GM19395 (cell line): ENCODE measurements at regions not wholly inside any gene's neighbourhood (a gene's known extent, or its start where the extent isn't known, plus 50 kb on each side); places are given as distances from the start of the nearest gene placed in this dataset.
"Not testable (repeated sequence)": the region's sequence is repeated elsewhere in the genome, so short reads cannot be mapped to it uniquely, and the experiment has no call there.

Source experiments
- ATAC-seq: cut with Tn5 transposase; IDR thresholded peaks from one replicate; pipeline ENCODE4 v1.9.1; 2021; ENCODE audit warnings: mild to moderate bottlenecking, moderate library complexity; ENCODE audit not compliant: unreplicated experiment

- no peak for ATAC-seq
These were observed 539.2 kb upstream of the OLFM3 start for GRCh38 chr1:102535829-102536505.

- no peak for ATAC-seq
These were observed 534.3 kb upstream of the OLFM3 start for GRCh38 chr1:102531036-102531435.

- ATAC-seq = no peak
These were observed 532.7 kb upstream of the OLFM3 start for GRCh38 chr1:102529446-102529845.

- no peak for ATAC-seq
These were observed 504.0 kb upstream of the OLFM3 start for GRCh38 chr1:102500758-102501157.

- no peak for ATAC-seq
These were observed 502.2 kb upstream of the OLFM3 start for GRCh38 chr1:102498929-102499328.

- ATAC-seq = not testable (repeated sequence)
These were observed 501.1 kb upstream of the OLFM3 start for GRCh38 chr1:102497810-102498209.

GRCh38 chr1:102472520-102472919 lies 475.8 kb upstream of the OLFM3 start:
- ATAC-seq = no peak

- no peak for ATAC-seq
These were observed 474.0 kb upstream of the OLFM3 start for GRCh38 chr1:102470767-102471166.

GRCh38 chr1:102466487-102466886 lies 469.8 kb upstream of the OLFM3 start:
- ATAC-seq = no peak

- ATAC-seq = no peak
These were observed 466.6 kb upstream of the OLFM3 start for GRCh38 chr1:102463328-102463727.

- not testable (repeated sequence) for ATAC-seq
These were observed 445.6 kb upstream of the OLFM3 start for GRCh38 chr1:102442317-102442716.

- ATAC-seq = peak; percentile 55
These were observed 438.8 kb upstream of the OLFM3 start for GRCh38 chr1:102435483-102435882.

- ATAC-seq = peak; percentile 58
These were observed 437.7 kb upstream of the OLFM3 start for GRCh38 chr1:102434421-102434820.

GRCh38 chr1:102431253-102431652 lies 434.5 kb upstream of the OLFM3 start:
- no peak for ATAC-seq

- ATAC-seq = no peak
These were observed 423.3 kb upstream of the OLFM3 start for GRCh38 chr1:102420034-102420433.
